ENCODE measurements at regions not wholly inside any gene's neighbourhood (a gene's known extent, or its start where the extent isn't known, plus 50 kb on each side); places are given as distances from the start of the nearest gene placed in this dataset.

GRCh38 chr20:58130156-58130555 lies 98.3 kb downstream of the ANKRD60 start:
- POLR2A ChIA-PET: no interaction called here

More at GRCh38 chr20:58130156-58130555, 98.3 kb downstream of the ANKRD60 start:
- no peak overlapping the region for H3K27ac ChIP-seq (ENCODE audit: low read depth, low read length)
- no peak for TF ChIP-seq EZH2 (IDR thresholded peaks at IDR 0.05)
- no peak for TF ChIP-seq REST (IDR thresholded peaks at IDR 0.05; ENCODE audit: low read depth)
- TF ChIP-seq ZNF274 (IDR thresholded peaks at IDR 0.05; ENCODE audit: low read depth, low read length): no peak
- TF ChIP-seq MAX (IDR thresholded peaks at IDR 0.05): no peak
- no peak for TF ChIP-seq EGR1 (IDR thresholded peaks at IDR 0.05; ENCODE audit: low read depth)
- TF ChIP-seq CEBPB (IDR thresholded peaks at IDR 0.05; ENCODE audit: low read depth): no peak
- no peak for TF ChIP-seq TCF7L2 (IDR thresholded peaks at IDR 0.05; ENCODE audit: borderline replicate concordance, extremely low read depth, insufficient read depth, insufficient read length)
- no peak for TF ChIP-seq ELF1 (IDR thresholded peaks at IDR 0.05; ENCODE audit: borderline replicate concordance, low read depth)
- TF ChIP-seq JUND (IDR thresholded peaks at IDR 0.05): no peak
- no peak for TF ChIP-seq SP1 (IDR thresholded peaks at IDR 0.05; ENCODE audit: low read depth)
- no peak for TF ChIP-seq FOSL1 (IDR thresholded peaks at IDR 0.05; ENCODE audit: low read depth)
- no peak for TF ChIP-seq CTCF (IDR thresholded peaks at IDR 0.05 in 2 of 3, conservative IDR thresholded peaks at IDR 0.05 in 1 of 3; ENCODE audit: borderline replicate concordance in 1 of 3, insufficient read depth in 1 of 3, low read depth in 2 of 3, low read length in 2 of 3)
- no peak for TF ChIP-seq SRF (IDR thresholded peaks at IDR 0.05; ENCODE audit: low read depth)
- TF ChIP-seq CBX3 (IDR thresholded peaks at IDR 0.05; ENCODE audit: low read depth): no peak
- TF ChIP-seq YY1 (IDR thresholded peaks at IDR 0.05; ENCODE audit: extremely low read depth, insufficient replicate concordance, low read depth, low read length): no peak
- no peak for TF ChIP-seq POLR2A (IDR thresholded peaks at IDR 0.05; ENCODE audit: borderline replicate concordance, extremely low read depth, insufficient read depth, insufficient read length)
- TF ChIP-seq SIN3A (IDR thresholded peaks at IDR 0.05; ENCODE audit: low read depth): no peak
- no peaks in the 10 kb centered on the region for H3K9me3 ChIP-seq (ENCODE audit: control insufficient read depth in 1 of 2, insufficient read depth in 1 of 2, low read depth in 1 of 2, low read length in 2 of 2)
- ATAC-seq: no peak
- H3K4me3 ChIP-seq (replicated peaks in 1 of 2; ENCODE audit: low read depth in 1 of 2, low read length in 2 of 2): no peak overlapping the region
- no peaks in the 10 kb centered on the region for H3K36me3 ChIP-seq (ENCODE audit: control insufficient read depth in 1 of 2, insufficient read depth in 2 of 2, low read length in 2 of 2)
- no peaks in the 10 kb centered on the region for H3K79me2 ChIP-seq (ENCODE audit: insufficient read depth, low read length)
- no peak overlapping the region for H3K4me2 ChIP-seq (ENCODE audit: low read length)
- H3K9me2 ChIP-seq (ENCODE audit: insufficient read depth): no peaks in the 10 kb centered on the region
- H3K4me1 ChIP-seq (ENCODE audit: control insufficient read depth in 1 of 2, insufficient read depth in 2 of 2, low read length in 2 of 2): peaks cover 12 to 16% of the 10 kb centered on the region in 2 experiments
- RAD21 ChIA-PET (ENCODE audit: low non-redundant PET in 1 of 2, low total read pairs in 2 of 2, uncharacterized antibody in 2 of 2, unreplicated experiment in 2 of 2): no interaction called here
- H3K27me3 ChIP-seq (ENCODE audit: insufficient read depth, low read length): peaks cover 74% of the 10 kb centered on the region
- no peak overlapping the region for H3K9ac ChIP-seq (ENCODE audit: low read length)
- H4K20me1 ChIP-seq (ENCODE audit: insufficient read depth): no peaks in the 10 kb centered on the region; the same call in 1 of the 2 replicates
- intact Hi-C loops (cut with micrococcal nuclease): no loop called here
- H2AFZ ChIP-seq (ENCODE audit: low read depth, low read length, poor library complexity, severe bottlenecking): no peak overlapping the region
- no TSS peak for BruUV-seq (replicated peaks)
- CTCF ChIA-PET: interaction anchor here (1.4 kb wide), 1 partner anchor 11 kb away, joined by 3 read pairs; no protein-coding TSS in a partner anchor
- no peak for DNase-seq (ENCODE audit: low read depth, low spot score)

All from HCT116 (cell line).